ENCODE measurements at regions not wholly inside any gene's neighbourhood (a gene's known extent, or its start where the extent isn't known, plus 50 kb on each side); places are given as distances from the start of the nearest gene placed in this dataset.

GRCh38 chr15:70504299-70504951, 258.9 kb downstream of the UACA start:
- no peak for DNase-seq

- no peak for DNase-seq
Observed at GRCh38 chr15:70503798-70504298, 259.5 kb downstream of the UACA start.

GRCh38 chr15:70503073-70503745, 260.1 kb downstream of the UACA start:
- DNase-seq, result no peak

DNA sequence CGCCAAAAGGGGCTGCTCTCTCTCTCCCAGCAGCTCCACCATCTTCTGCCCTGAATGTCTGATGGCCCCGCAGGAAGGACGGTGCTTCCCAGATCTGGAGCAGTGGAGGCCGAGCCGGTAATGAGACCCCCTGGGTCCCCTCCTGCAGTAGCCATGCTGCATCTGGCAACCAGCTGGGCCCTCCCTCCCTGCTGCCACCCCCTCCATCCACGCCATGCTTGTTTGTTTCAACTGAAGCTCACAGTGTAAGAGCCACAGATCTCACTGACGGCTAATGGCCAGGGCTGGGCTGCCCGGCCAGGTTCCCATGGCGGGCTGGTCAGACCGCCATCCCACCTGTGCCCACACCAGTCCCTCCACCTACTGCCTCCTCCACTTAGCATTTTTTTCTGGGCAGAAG, 260.8 kb downstream of the UACA start:
- no peak for DNase-seq

DNA sequence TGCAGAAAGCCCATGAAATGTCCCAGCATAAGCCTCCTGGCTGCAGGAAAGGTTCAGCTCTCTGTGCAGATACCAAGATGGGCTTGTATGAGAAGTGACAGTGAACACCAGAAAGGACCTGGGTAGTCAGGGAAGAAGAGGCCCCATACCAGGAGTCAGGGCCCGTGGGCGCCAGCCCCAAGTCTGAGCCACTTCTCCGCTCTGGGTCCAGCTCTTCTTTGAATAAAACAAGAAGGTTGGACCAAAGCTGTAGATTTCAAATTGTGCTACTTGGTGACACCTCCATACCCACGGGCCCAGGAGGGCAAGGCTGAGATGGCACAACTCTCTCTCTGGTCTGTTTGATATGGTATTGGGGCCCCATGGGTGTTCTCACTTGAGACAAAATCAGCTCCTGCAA, 261.5 kb downstream of the UACA start:
- no peak for DNase-seq

DNA sequence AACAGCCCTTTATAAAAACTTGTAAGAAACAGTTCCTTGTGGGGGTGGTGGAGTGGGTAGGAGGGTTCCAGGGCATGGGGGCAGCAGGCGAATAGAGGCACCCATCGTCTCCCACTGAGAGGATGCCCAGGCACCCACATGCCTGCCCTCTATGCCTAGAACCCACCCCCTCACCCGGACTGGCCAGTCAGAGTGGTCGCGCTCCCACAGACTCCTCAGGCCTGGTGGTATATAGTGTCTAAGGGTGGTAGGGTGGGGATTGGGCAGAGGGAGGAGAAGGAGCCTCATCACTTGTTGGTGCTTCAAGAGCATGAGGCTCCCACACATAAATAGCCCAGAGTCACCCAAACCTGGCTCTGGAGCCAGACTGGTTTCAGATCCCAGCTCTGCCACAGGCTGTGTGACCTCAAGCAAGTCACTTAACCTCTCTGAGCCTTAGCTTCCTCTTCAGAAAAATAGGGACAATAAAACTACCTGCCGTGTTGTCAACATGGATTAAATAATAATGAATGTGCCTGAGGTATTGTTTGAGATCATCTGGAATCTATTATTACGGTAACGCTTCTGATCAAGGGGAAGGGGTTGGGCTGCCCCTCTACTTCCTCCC, 262.1 kb downstream of the UACA start:
- no peak for DNase-seq

GRCh38 chr15:70499791-70500190, 263.6 kb downstream of the UACA start:
- DNase-seq, result no peak

GRCh38 chr15:70498096-70498626, 265.2 kb downstream of the UACA start:
- no peak for DNase-seq

DNA sequence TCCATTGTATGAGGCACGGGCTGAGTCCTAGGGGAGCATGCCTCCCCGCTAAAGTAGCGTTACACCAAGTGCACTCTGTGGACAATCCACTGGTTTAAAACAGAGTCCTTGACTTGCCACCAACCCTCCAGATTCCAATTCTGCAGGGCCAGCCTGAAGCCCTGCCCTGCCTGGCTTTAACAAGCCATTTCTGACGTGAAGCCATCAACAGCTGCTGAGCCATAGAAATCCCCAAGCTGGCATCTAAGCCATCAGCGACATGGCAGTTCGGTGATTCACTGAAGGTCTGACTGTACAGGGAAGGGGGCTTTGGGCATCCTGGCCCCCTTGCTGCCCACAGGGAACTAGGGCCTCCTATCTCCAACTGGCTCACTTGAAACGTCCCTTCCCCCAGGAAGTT, 265.7 kb downstream of the UACA start:
- DNase-seq, result no peak

DNA sequence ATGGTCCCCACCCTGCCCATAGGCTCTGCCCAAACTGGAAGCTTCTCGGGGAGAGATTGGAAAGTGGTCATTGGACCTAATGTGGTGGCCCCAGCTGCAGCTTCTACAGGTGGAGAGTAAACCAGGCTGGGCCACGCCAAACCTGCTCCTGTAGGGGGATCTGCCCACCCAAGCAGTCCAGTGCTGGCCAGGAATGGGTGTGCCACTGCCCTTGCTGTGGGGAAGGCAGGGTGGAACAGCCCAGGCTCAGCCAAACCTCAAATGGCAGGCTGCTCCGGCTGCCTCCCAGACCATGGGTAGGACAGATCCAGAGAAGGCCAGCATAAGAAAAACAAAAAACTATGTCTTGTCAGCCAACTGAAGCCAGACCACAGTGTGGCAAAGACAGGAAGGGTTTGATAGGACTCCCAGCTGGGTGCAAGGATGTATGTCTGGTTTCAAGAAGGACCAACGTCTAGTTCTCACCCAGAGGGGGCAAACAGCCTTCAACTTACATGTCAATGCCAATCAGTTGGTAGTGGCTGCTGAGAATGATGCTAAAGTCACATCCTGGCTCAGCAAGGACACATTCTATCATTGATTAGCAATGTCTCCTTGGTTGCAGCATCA, 267.3 kb downstream of the UACA start:
- no peak for DNase-seq

DNA sequence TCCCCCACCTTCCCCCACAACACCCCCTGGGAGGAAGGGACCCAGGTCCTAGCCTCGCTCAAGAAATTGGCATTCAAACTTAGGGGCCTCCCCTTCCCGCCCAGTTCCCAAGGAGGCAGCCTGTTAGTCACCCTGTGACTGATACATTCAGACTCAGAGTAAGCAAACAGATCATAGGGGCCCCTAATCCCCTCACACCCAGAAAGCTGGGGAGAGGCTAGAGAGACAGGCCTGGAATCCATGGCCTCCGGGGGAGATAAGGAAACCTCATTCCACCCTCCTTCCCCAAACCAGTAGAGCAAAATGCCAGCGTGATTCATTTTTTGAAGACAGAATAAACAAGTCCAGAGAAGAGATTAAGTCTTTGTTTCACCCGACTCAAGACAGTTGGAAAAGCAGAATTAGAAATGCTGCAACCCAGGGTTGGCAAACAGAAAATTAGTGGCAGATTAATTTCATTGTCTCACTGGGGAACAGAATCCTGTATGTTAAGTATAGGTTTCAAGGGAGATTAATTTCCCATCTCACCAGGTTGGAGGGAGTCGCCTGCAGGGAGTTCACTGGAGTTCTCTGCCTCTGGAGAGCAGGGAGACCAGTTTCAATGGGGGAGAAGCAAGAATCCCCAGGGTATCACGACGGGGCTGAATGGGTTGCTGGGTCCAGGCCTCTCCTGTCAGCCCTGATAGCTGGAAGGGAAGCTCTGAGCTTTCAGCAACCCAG, 268.3 kb downstream of the UACA start:
- DNase-seq, result no peak

- no peak for DNase-seq
Observed at GRCh38 chr15:70494517-70494851, 268.9 kb downstream of the UACA start.

GRCh38 chr15:70493787-70494516, 269.4 kb downstream of the UACA start:
- DNase-seq, result no peak

DNA sequence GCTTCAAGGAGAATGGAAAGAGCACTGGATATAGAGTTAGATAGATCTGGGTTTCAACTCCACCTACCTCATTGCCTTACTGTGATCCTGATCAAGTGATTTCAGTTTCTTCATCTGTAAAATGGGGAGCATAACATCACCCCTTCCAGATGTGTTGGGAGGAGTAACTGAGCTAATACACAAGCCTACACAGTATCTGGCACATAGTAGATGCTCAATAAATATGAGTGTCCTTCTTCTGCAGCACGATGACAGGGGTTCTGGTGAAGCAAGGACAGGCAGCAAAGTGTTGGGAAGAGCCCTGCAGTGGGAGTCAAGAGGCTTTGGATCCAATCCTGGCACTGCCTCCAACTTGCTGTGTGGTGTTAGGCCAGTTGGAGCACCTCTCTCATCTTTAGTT, 270.0 kb downstream of the UACA start:
- no peak for DNase-seq

GRCh38 chr15:70492240-70493177, 270.8 kb downstream of the UACA start:
- no peak for DNase-seq

DNA sequence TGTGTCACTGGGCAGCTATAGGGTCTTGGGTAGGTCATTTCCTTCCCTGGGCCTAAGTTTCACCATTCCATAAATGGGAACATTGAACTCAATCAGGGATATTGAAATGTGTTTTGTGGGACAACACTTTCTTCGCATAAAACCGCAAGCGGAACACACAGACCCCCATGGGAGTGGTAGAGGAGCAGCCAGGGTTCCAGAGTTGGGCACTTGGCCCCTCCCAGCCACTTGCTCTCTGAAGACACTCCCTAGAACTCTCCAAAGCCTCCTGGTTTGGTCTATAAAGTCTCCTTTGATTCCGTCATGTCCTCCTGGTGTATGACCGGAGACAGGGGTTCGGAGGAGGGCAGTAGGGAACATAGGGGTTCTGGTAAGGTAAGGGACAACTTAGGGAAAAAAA, 271.7 kb downstream of the UACA start:
- no peak for DNase-seq

DNA sequence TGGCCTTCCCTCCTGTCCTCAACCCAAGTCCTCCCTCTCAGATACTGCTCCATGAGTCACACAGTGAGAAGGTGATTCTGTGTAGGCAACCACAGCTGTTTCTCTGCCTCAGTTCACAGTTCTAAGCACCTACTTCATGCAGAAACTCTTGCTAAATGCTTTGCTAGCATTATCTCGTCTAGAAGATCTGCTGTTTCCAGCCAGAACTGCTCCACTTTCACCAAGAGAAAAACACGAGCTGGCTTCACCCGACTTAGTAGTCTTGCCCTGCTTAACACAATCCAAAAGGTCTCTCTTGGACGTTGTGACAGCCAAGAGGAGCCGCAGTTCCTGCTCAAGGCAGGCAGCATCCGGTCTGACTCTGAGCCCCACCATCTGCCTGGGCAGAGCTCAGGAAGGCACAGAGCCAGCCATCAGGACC, 272.1 kb downstream of the UACA start:
- no peak for DNase-seq

- DNase-seq, result no peak
Observed at GRCh38 chr15:70490838-70491155, 272.6 kb downstream of the UACA start.

DNA sequence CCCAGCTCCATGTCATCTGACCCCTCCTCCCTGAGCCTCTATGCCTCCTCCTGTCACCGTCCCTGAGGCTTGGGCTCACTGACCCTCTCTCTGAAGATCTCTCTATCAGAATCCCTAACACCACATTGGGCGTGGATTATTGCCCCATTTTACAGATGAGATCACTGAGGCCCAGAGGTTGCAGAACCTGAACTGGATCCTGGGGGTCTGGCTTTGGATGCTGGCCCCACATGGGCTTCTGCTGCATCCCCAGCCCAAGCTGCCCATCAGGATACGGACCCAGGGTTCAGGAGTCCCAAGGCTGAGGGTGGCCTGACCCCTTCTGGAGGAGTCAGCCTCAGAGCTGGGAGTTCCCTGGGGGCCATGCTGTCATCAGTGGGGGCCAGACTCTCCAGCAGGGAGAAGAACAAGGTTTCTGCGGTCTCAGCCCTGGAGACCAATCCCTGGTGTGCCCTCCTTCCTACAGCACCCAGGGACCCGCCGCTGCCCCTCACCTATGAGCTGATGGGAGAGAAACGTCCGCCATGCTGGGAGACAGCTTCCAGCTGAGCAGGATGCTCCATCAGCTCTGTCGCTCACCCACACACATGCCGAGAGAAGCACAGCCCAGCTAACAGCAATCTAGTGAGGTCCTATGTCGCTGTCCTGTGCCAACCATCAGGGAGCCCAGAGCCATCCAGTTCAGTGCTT, 273.1 kb downstream of the UACA start:
- no peak for DNase-seq

DNA sequence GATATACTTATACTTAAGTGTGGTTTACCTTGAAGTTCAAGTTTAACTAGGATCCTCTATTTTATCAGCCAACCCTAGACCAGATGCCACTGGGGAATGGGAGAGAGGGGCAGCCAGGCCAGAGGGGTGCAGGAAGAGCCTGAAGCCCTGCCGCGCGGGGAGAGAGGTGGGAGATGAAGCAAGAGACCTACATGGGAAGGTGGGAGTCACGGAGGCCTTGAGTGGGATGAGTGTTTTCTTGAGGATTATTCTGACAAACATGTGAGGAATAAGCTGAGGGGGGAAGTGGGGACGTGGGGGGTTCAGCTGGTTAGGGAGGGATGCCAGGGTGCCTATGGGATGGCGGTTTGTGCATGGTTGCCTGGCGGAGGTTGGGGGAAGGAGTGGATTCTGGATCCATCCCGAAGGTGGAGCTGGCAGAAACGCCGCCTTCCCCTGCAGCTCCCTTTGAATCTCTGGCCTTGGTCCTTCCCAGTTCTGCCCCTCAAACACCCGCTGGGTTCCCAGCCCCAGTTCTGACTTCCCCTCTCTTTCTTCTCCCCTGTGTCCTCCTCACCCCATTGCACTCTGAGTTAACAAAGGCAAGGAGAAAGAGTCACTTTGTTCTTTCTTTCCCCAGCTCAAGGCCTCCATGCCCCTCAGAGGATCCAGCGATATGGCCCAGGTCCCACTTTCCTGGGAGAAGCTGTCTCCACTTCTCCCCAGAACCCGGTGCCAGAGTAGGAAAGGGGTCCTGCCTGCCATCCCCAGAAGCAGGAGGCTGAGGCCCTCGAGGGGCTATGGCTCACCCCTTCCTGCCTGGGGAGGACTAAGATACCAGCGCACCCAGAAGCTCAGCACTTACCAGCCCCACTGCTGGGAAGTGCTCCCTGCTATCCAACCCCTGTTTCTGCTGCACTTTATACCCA, 274.2 kb downstream of the UACA start:
- no peak for DNase-seq
